ENCODE measurements at regions not wholly inside any gene's neighbourhood (a gene's known extent, or its start where the extent isn't known, plus 50 kb on each side); places are given as distances from the start of the nearest gene placed in this dataset.

DNA sequence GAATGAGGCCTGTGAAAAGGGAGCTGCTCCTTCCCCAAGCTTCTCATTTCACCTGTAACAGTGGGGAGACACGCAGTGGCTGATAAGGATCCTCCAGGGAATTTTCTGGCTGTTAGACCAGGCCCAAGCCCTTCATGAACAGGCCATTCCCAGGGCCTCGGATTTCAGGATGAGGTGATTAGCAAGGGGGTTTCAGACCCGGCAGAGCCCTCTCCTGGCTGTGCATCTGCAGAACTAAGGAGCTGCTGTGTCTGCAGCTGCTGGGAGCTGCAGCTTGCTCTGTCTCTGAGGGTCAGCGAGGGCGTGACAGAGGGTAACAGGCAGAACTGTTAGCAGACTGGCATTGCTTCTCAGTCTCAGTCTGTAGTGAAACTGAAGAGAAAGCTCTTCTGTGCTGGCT, 110.4 kb downstream of the KCNA5 start:
- no peak overlapping the region for H2AFZ ChIP-seq (ENCODE audit: low read length)
- no peaks in the 10 kb centered on the region for H3K9me2 ChIP-seq (ENCODE audit: insufficient read depth, low read length)
- H4K20me1 ChIP-seq (ENCODE audit: insufficient read depth, low read length): no peaks in the 10 kb centered on the region
- BruUV-seq (replicated peaks): no TSS peak
- H3K79me2 ChIP-seq (ENCODE audit: insufficient read depth, low read depth, low read length): no peaks in the 10 kb centered on the region
- no peak overlapping the region for H3K4me3 ChIP-seq (ENCODE audit: low read depth, low read length, poor library complexity, severe bottlenecking)
- DNase-seq (ENCODE audit: low spot score): no peak
- H3K36me3 ChIP-seq (ENCODE audit: insufficient read depth, low read length): no peaks in the 10 kb centered on the region
- H3K4me2 ChIP-seq (ENCODE audit: low read length): no peak overlapping the region
- intact Hi-C loops (cut with micrococcal nuclease; ENCODE audit: unreplicated experiment): no loop called here
- ChIA-PET POLR2A (interaction anchor here (0.6 to 0.7 kb wide), 2 partner anchors 468 to 478 kb away, joined by 3 to 5 read pairs; no protein-coding TSS in a partner anchor), CTCF (ENCODE audit: unreplicated experiment) (no interaction called here)
- no peaks in the 10 kb centered on the region for H3K4me1 ChIP-seq (ENCODE audit: insufficient read depth, low read length, poor library complexity, severe bottlenecking)
- H3K9me3 ChIP-seq (ENCODE audit: low read length): no peaks in the 10 kb centered on the region
- TF ChIP-seq EZH2phosphoT487 (IDR thresholded peaks at IDR 0.05; ENCODE audit: borderline replicate concordance, low read depth, low read length): no peak
- TF ChIP-seq, protein P1, sequence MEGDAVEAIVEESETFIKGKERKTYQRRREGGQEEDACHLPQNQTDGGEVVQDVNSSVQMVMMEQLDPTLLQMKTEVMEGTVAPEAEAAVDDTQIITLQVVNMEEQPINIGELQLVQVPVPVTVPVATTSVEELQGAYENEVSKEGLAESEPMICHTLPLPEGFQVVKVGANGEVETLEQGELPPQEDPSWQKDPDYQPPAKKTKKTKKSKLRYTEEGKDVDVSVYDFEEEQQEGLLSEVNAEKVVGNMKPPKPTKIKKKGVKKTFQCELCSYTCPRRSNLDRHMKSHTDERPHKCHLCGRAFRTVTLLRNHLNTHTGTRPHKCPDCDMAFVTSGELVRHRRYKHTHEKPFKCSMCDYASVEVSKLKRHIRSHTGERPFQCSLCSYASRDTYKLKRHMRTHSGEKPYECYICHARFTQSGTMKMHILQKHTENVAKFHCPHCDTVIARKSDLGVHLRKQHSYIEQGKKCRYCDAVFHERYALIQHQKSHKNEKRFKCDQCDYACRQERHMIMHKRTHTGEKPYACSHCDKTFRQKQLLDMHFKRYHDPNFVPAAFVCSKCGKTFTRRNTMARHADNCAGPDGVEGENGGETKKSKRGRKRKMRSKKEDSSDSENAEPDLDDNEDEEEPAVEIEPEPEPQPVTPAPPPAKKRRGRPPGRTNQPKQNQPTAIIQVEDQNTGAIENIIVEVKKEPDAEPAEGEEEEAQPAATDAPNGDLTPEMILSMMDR (conservative IDR thresholded peaks at IDR 0.05; ENCODE audit: low read length): no peak
- no peak overlapping the region for H3K27ac ChIP-seq (ENCODE audit: low read depth, low read length, poor library complexity, severe bottlenecking)

- no peak overlapping the region for H3K27ac ChIP-seq (ENCODE audit: low read depth, low read length, poor library complexity, severe bottlenecking)
- ChIA-PET CTCF (ENCODE audit: unreplicated experiment) (no interaction called here), POLR2A (no interaction called here)
- H3K36me3 ChIP-seq (ENCODE audit: insufficient read depth, low read length): no peaks in the 10 kb centered on the region
- TF ChIP-seq, protein P1 (conservative IDR thresholded peaks at IDR 0.05; ENCODE audit: low read length): no peak
- TF ChIP-seq EZH2phosphoT487 (IDR thresholded peaks at IDR 0.05; ENCODE audit: borderline replicate concordance, low read depth, low read length): no peak
- H3K79me2 ChIP-seq (ENCODE audit: insufficient read depth, low read depth, low read length): no peaks in the 10 kb centered on the region
- intact Hi-C loops (cut with micrococcal nuclease; ENCODE audit: unreplicated experiment): no loop called here
- H3K9me3 ChIP-seq (ENCODE audit: low read length): no peaks in the 10 kb centered on the region
- no TSS peak for BruUV-seq (replicated peaks)
- DNase-seq (ENCODE audit: low spot score): no peak
- H3K9me2 ChIP-seq (ENCODE audit: insufficient read depth, low read length): no peaks in the 10 kb centered on the region
- H3K4me3 ChIP-seq (ENCODE audit: low read depth, low read length, poor library complexity, severe bottlenecking): no peak overlapping the region
- no peak overlapping the region for H2AFZ ChIP-seq (ENCODE audit: low read length)
- no peaks in the 10 kb centered on the region for H4K20me1 ChIP-seq (ENCODE audit: insufficient read depth, low read length)
- no peak overlapping the region for H3K4me2 ChIP-seq (ENCODE audit: low read length)
- no peaks in the 10 kb centered on the region for H3K4me1 ChIP-seq (ENCODE audit: insufficient read depth, low read length, poor library complexity, severe bottlenecking)
These were observed 112.2 kb downstream of the KCNA5 start for GRCh38 chr12:5155866-5156265.

DNA sequence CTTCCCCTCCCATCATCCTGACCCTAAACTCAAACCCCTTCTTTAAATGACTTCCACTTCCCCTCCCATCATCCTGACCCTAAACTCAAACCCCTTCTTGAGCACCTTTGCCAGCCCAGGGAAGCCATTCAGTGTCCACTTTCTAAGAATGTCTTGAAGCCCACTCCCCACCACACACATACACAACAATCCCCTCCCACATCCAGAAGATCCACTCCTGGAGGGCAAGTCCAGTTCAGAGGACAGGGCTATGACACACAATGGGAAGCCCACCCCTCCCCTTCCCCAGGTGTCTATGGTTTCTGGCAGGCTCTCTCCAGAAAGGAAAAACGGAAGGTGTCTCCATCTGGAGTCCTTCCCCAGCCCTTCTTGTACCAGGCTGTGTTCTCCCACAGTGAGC, 117.1 kb downstream of the KCNA5 start:
- no peak overlapping the region for H3K27ac ChIP-seq (ENCODE audit: low read depth, low read length, poor library complexity, severe bottlenecking)
- H3K4me1 ChIP-seq (ENCODE audit: insufficient read depth, low read length, poor library complexity, severe bottlenecking): no peaks in the 10 kb centered on the region
- intact Hi-C loops (cut with micrococcal nuclease; ENCODE audit: unreplicated experiment): no loop called here
- POLR2A ChIA-PET: no interaction called here
- H4K20me1 ChIP-seq (ENCODE audit: insufficient read depth, low read length): no peaks in the 10 kb centered on the region
- H3K9me3 ChIP-seq (ENCODE audit: low read length): no peaks in the 10 kb centered on the region
- H3K9me2 ChIP-seq (ENCODE audit: insufficient read depth, low read length): no peaks in the 10 kb centered on the region
- H3K36me3 ChIP-seq (ENCODE audit: insufficient read depth, low read length): no peaks in the 10 kb centered on the region
- CTCF ChIA-PET (ENCODE audit: unreplicated experiment): no interaction called here
- TF ChIP-seq EZH2phosphoT487 (IDR thresholded peaks at IDR 0.05; ENCODE audit: borderline replicate concordance, low read depth, low read length): no peak
- TF ChIP-seq, protein P1 (conservative IDR thresholded peaks at IDR 0.05; ENCODE audit: low read length): no peak
- no peak overlapping the region for H2AFZ ChIP-seq (ENCODE audit: low read length)
- BruUV-seq (replicated peaks): no TSS peak
- DNase-seq (ENCODE audit: low spot score): no peak
- no peak overlapping the region for H3K4me2 ChIP-seq (ENCODE audit: low read length)
- H3K79me2 ChIP-seq (ENCODE audit: insufficient read depth, low read depth, low read length): no peaks in the 10 kb centered on the region
- no peak overlapping the region for H3K4me3 ChIP-seq (ENCODE audit: low read depth, low read length, poor library complexity, severe bottlenecking)

All from OCI-LY7 (cell line).